ENCODE measurements at regions not wholly inside any gene's neighbourhood (a gene's known extent, or its start where the extent isn't known, plus 50 kb on each side); places are given as distances from the start of the nearest gene placed in this dataset.

GRCh38 chr2:100627330-100628300 lies 64.8 kb downstream of the PDCL3 start:
- DNase-seq (ENCODE audit: low spot score) (no peak), ATAC-seq (no peak)
- intact Hi-C loops (cut with DNase I): no loop called here

DNA sequence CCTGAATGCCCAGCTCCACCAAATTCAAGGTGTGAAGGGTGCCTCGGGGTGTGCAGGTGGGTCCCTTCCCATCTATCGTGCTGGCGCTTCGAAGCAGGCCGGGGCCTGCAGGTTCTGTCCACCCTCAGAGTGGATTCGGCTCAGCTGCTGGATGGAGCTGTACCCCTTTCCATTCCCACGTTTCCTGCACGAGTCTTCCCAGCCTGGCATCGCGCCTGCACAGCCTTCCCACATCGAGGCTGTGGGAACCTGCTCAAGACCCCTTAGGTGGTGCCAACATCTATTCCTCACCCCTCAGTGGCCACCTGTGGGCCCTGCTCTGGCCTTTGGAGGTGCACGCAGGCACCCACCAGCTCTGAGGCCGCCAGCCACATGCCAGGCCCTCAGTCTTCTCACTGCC lies 65.7 kb downstream of the PDCL3 start:
- ATAC-seq (no peak), DNase-seq (ENCODE audit: low spot score) (no peak)
- intact Hi-C loops (cut with DNase I): no loop called here

DNA sequence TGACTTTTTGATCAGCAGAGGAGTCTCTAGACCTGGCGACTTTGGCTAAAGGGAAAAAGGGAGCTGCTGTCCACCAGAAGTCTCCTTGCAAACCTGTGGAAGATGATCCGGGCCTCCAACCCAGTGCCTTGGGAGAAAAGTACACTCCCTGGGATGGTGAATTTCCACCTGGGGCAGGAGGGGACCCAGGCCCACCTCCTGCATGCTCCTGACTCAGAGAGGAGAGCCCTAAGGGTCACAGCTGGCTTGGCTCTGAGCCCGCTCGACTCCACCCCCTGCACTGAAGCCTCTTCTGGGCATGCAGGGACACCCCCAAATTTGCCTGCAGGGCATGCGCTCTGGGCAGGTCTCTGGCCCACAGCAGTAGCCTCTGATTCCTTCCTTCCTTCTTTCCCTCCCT lies 66.5 kb downstream of the PDCL3 start:
- intact Hi-C loops (cut with DNase I): no loop called here
- DNase-seq (ENCODE audit: low spot score): no peak
- no peak for ATAC-seq

DNA sequence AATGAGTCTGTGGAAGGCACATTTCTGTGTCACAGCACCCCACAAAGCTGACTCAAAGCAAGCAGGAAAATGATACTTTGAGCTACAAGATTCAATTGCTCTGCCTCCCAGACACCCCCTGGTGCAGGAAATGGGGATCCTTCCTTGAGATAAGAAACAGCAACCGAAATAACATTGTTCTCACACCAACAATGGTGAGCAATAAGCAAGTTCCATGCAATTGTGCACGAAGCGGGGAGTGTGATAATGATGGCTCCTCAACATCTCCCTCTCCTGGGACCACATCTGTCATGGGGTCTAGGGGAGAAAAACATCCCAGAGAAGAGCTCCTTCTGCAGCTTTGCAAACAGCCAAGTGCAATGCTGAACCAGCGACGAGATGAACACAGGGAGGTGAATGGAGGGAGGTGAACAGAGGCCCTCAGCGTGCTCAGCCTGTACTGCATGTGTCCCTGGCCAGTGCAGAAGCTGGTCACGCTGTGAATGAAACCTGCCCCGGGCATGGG lies 67.7 kb downstream of the PDCL3 start:
- intact Hi-C loops (cut with DNase I): no loop called here
- no peak for DNase-seq (ENCODE audit: low spot score)
- ATAC-seq: no peak

- intact Hi-C loops (cut with DNase I): no loop called here
- DNase-seq (ENCODE audit: low spot score) (no peak), ATAC-seq (no peak)
Measured at GRCh38 chr2:100632037-100632436, 69.2 kb downstream of the PDCL3 start.

GRCh38 chr2:100632759-100633158 lies 70.0 kb downstream of the PDCL3 start:
- ATAC-seq (no peak), DNase-seq (ENCODE audit: low spot score) (no peak)
- intact Hi-C loops (cut with DNase I): no loop called here

GRCh38 chr2:100639588-100640390 lies 77.0 kb downstream of the PDCL3 start:
- intact Hi-C loops (cut with DNase I): no loop called here
- no peak for DNase-seq (ENCODE audit: low spot score)
- no peak for ATAC-seq

GRCh38 chr2:100640431-100641124 lies 77.8 kb downstream of the PDCL3 start:
- DNase-seq (ENCODE audit: low spot score): no peak
- intact Hi-C loops (cut with DNase I): no loop called here
- no peak for ATAC-seq

GRCh38 chr2:100641125-100641435 lies 78.3 kb downstream of the PDCL3 start:
- intact Hi-C loops (cut with DNase I): no loop called here
- no peak for ATAC-seq
- DNase-seq (ENCODE audit: low spot score): no peak

GRCh38 chr2:100642425-100642824 lies 79.6 kb downstream of the PDCL3 start:
- intact Hi-C loops (cut with DNase I): no loop called here
- ATAC-seq: no peak
- DNase-seq (ENCODE audit: low spot score): no peak

GRCh38 chr2:100643467-100643866 lies 80.7 kb downstream of the PDCL3 start:
- intact Hi-C loops (cut with DNase I): no loop called here
- no peak for DNase-seq (ENCODE audit: low spot score)
- ATAC-seq: no peak

GRCh38 chr2:100643906-100644501 lies 81.2 kb downstream of the PDCL3 start:
- intact Hi-C loops (cut with DNase I): no loop called here
- DNase-seq (ENCODE audit: low spot score) (no peak), ATAC-seq (no peak)

- DNase-seq (ENCODE audit: low spot score) (no peak), ATAC-seq (peak; percentile 74)
- intact Hi-C loops (cut with DNase I): no loop called here
Measured at GRCh38 chr2:100645695-100646429, 83.1 kb downstream of the PDCL3 start.

GRCh38 chr2:100647709-100648108 lies 84.9 kb downstream of the PDCL3 start:
- DNase-seq (ENCODE audit: low spot score) (no peak), ATAC-seq (no peak)
- intact Hi-C loops (cut with DNase I): no loop called here

GRCh38 chr2:100650151-100650550 lies 87.4 kb downstream of the PDCL3 start:
- intact Hi-C loops (cut with DNase I): no loop called here
- no peak for DNase-seq (ENCODE audit: low spot score)

DNA sequence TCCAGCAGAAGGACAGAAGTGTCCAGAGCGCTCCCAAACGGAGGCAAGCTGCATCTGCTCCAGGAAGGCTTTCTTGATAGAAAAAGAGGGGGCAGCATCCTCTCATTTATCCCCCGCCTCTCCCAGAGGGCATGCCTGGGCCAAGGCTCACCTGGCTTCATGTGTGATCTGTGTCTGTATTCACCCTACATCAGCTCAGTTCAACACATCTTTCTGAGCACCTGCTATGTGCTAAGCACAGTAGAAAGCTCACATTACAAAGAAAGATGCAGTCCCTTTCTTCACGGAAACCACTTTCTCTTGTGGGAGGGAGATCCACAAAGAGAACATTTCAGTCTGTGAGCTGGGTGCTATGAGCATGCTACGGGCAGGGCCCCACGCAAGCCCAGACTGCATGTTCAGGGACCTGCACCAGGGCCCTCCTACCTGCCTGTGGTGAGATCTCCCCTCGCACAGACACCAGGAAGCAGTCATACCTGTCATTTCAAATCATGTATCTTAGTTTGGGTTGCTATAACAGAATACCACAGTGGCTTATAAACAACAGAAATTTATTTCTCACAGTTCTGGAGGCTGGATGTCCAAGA lies 90.7 kb downstream of the PDCL3 start:
- DNase-seq (ENCODE audit: low spot score) (no peak), ATAC-seq (no peak)
- intact Hi-C loops (cut with DNase I): no loop called here

More at GRCh38 chr2:100650151-100650550, 87.4 kb downstream of the PDCL3 start:
- no peak for ATAC-seq

- no peak for DNase-seq (ENCODE audit: low spot score)
- intact Hi-C loops (cut with DNase I): no loop called here
- no peak for ATAC-seq
Measured at GRCh38 chr2:100654611-100655010, 91.8 kb downstream of the PDCL3 start.

- intact Hi-C loops (cut with DNase I): no loop called here
- no peak for ATAC-seq
- no peak for DNase-seq (ENCODE audit: low spot score)
Measured at GRCh38 chr2:100655446-100655845, 92.7 kb downstream of the PDCL3 start.
